ENCODE measurements at regions not wholly inside any gene's neighbourhood (a gene's known extent, or its start where the extent isn't known, plus 50 kb on each side); places are given as distances from the start of the nearest gene placed in this dataset.

DNA sequence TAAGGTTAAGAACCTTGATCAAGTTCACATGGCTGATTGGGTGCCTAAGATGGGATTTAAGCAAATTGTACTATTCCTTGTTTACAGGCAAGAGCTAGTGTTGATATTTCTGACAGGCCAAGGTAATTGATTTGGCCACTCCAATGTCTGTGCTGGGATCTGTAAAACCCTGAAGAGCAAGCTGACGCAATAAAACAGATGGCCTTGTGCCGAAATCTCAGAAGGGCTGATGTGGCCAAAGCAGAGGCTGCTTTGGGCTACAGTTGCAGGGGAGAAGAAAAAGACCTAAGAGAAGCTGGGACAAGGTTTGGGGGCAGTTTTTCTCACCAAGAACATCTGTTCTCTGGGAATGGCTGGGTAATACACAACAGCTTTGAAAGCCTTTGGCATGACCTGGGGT is 463.2 kb upstream of the ZNF608 start:
- Histone ChIP-seq H3K79me2 (ENCODE audit: control insufficient read depth, insufficient read depth, low read length) (no peaks in the 10 kb centered on the region), H3K4me1 (ENCODE audit: control insufficient read depth, insufficient read depth, low read length) (no peaks in the 10 kb centered on the region), H3K4me2 (ENCODE audit: control insufficient read depth, insufficient read depth) (no peak overlapping the region), H3K4me3 (no peak overlapping the region), H3K9me3 (replicated peaks; ENCODE audit: control insufficient read depth, insufficient read depth, low read length) (no peaks in the 10 kb centered on the region; the same call in 2 of the 3 replicates), H4K20me1 (ENCODE audit: control insufficient read depth, insufficient read depth) (no peaks in the 10 kb centered on the region), H3K9ac (ENCODE audit: control insufficient read depth, insufficient read depth, low read length) (no peak overlapping the region), H3K36me3 (ENCODE audit: control insufficient read depth in 2 of 2, insufficient read depth in 2 of 2, low read length in 1 of 2) (no peaks in the 10 kb centered on the region), H3K27ac (ENCODE audit: control insufficient read depth, insufficient read depth) (no peak overlapping the region), H3K27me3 (replicated peaks in 1 of 2; ENCODE audit: control insufficient read depth in 2 of 2, insufficient read depth in 2 of 2, low read length in 1 of 2) (no peaks in the 10 kb centered on the region), H2AFZ (ENCODE audit: control insufficient read depth, low read depth, low read length) (no peak overlapping the region)
- TF ChIP-seq NFYA (IDR thresholded peaks at IDR 0.05; ENCODE audit: borderline replicate concordance, low read depth, low read length), result no peak
- TF ChIP-seq, protein P1, sequence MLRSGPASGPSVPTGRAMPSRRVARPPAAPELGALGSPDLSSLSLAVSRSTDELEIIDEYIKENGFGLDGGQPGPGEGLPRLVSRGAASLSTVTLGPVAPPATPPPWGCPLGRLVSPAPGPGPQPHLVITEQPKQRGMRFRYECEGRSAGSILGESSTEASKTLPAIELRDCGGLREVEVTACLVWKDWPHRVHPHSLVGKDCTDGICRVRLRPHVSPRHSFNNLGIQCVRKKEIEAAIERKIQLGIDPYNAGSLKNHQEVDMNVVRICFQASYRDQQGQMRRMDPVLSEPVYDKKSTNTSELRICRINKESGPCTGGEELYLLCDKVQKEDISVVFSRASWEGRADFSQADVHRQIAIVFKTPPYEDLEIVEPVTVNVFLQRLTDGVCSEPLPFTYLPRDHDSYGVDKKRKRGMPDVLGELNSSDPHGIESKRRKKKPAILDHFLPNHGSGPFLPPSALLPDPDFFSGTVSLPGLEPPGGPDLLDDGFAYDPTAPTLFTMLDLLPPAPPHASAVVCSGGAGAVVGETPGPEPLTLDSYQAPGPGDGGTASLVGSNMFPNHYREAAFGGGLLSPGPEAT (IDR thresholded peaks at IDR 0.05; ENCODE audit: low read depth), result no peak
- no peak for TF ChIP-seq WRNIP1 (IDR thresholded peaks at IDR 0.05; ENCODE audit: borderline replicate concordance, low read depth, low read length)
- no peak for TF ChIP-seq CREM (IDR thresholded peaks at IDR 0.05; ENCODE audit: low read depth)
- TF ChIP-seq CEBPB (IDR thresholded peaks at IDR 0.05; ENCODE audit: borderline replicate concordance in 1 of 2, low read depth in 2 of 2, low read length in 2 of 2), result no peak
- TF ChIP-seq, protein P2, sequence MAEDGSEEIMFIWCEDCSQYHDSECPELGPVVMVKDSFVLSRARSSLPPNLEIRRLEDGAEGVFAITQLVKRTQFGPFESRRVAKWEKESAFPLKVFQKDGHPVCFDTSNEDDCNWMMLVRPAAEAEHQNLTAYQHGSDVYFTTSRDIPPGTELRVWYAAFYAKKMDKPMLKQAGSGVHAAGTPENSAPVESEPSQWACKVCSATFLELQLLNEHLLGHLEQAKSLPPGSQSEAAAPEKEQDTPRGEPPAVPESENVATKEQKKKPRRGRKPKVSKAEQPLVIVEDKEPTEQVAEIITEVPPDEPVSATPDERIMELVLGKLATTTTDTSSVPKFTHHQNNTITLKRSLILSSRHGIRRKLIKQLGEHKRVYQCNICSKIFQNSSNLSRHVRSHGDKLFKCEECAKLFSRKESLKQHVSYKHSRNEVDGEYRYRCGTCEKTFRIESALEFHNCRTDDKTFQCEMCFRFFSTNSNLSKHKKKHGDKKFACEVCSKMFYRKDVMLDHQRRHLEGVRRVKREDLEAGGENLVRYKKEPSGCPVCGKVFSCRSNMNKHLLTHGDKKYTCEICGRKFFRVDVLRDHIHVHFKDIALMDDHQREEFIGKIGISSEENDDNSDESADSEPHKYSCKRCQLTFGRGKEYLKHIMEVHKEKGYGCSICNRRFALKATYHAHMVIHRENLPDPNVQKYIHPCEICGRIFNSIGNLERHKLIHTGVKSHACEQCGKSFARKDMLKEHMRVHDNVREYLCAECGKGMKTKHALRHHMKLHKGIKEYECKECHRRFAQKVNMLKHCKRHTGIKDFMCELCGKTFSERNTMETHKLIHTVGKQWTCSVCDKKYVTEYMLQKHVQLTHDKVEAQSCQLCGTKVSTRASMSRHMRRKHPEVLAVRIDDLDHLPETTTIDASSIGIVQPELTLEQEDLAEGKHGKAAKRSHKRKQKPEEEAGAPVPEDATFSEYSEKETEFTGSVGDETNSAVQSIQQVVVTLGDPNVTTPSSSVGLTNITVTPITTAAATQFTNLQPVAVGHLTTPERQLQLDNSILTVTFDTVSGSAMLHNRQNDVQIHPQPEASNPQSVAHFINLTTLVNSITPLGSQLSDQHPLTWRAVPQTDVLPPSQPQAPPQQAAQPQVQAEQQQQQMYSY (CRISPR knock-in tag; IDR thresholded peaks at IDR 0.05), result no peak
- no peak for TF ChIP-seq JUNB (IDR thresholded peaks at IDR 0.05)
- TF ChIP-seq, protein P3, sequence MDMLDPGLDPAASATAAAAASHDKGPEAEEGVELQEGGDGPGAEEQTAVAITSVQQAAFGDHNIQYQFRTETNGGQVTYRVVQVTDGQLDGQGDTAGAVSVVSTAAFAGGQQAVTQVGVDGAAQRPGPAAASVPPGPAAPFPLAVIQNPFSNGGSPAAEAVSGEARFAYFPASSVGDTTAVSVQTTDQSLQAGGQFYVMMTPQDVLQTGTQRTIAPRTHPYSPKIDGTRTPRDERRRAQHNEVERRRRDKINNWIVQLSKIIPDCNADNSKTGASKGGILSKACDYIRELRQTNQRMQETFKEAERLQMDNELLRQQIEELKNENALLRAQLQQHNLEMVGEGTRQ (IDR thresholded peaks at IDR 0.05; ENCODE audit: borderline replicate concordance, low read depth, low read length), result no peak
- TF ChIP-seq, protein P4, sequence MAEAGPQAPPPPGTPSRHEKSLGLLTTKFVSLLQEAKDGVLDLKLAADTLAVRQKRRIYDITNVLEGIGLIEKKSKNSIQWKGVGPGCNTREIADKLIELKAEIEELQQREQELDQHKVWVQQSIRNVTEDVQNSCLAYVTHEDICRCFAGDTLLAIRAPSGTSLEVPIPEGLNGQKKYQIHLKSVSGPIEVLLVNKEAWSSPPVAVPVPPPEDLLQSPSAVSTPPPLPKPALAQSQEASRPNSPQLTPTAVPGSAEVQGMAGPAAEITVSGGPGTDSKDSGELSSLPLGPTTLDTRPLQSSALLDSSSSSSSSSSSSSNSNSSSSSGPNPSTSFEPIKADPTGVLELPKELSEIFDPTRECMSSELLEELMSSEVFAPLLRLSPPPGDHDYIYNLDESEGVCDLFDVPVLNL (IDR thresholded peaks at IDR 0.05; ENCODE audit: low read depth, low read length), result no peak
- no peak for TF ChIP-seq SUPT20H (IDR thresholded peaks at IDR 0.05; ENCODE audit: borderline replicate concordance, control insufficient read depth, low read depth, low read length)
- no peak for DNase-seq (ENCODE audit: low read depth, low spot score)
- ChIA-PET SMC1A (ENCODE audit: uncharacterized antibody, unreplicated experiment) (interaction anchor here (1.3 to 2.8 kb wide), 2 partner anchors 10 to 289 kb away, joined by 3 to 14 read pairs; no protein-coding TSS in a partner anchor), CTCF (interaction anchor here (1.2 kb wide), 1 partner anchor 534 kb away, joined by 3 read pairs; no protein-coding TSS in a partner anchor), POLR2A (interaction anchor here (0.7 kb wide), 1 partner anchor 15 kb away, joined by 3 read pairs; no protein-coding TSS in a partner anchor), RAD21 (ENCODE audit: unreplicated experiment) (no interaction called here)
- intact Hi-C loops (cut with micrococcal nuclease; ENCODE audit: unreplicated experiment), result no loop called here
- FAIRE-seq, result no peak
- BruUV-seq (replicated peaks), result no TSS peak
- 21% methylated on average over 2 of the region's 2 CpGs for WGBS (ENCODE audit: insufficient coverage, insufficient replicate concordance, low lambda C conversion rate, missing lambda C conversion rate)
- ATAC-seq, result no peak
- in situ Hi-C loops (cut with MboI), result no loop called here

Measured in GM12878 (cell line).